ENCODE measurements at regions not wholly inside any gene's neighbourhood (a gene's known extent, or its start where the extent isn't known, plus 50 kb on each side); places are given as distances from the start of the nearest gene placed in this dataset.
A peak's percentile ranks its signal among the peaks of the same experiment; 100 is the strongest.
"Not testable (repeated sequence)": the region's sequence is repeated elsewhere in the genome, so short reads cannot be mapped to it uniquely, and the experiment has no call there.

GRCh38 chr11:112532506-112532905, 271.8 kb upstream of the PLET1 start:
- no peaks in the 10 kb centered on the region for H3K9me3 Mint-ChIP-seq
- no peaks in the 10 kb centered on the region for H3K36me3 Mint-ChIP-seq (ENCODE audit: low read depth)
- no peak overlapping the region for H3K27ac Mint-ChIP-seq
- peaks cover 3% of the 10 kb centered on the region for H3K4me1 Mint-ChIP-seq (ENCODE audit: low read depth)
- peaks cover 28% of the 10 kb centered on the region for H3K27me3 Mint-ChIP-seq
- H3K4me3 Mint-ChIP-seq: no peak overlapping the region

GRCh38 chr11:112533682-112534081, 273.0 kb upstream of the PLET1 start:
- Mint-ChIP-seq H3K27me3 (peaks cover 23% of the 10 kb centered on the region), H3K4me1 (ENCODE audit: low read depth) (peaks cover 12% of the 10 kb centered on the region), H3K36me3 (ENCODE audit: low read depth) (no peaks in the 10 kb centered on the region), H3K4me3 (no peak overlapping the region), H3K27ac (no peak overlapping the region), H3K9me3 (no peaks in the 10 kb centered on the region)

GRCh38 chr11:112534208-112534607, 273.5 kb upstream of the PLET1 start:
- peaks cover 14% of the 10 kb centered on the region for H3K4me1 Mint-ChIP-seq (ENCODE audit: low read depth)
- no peaks in the 10 kb centered on the region for H3K9me3 Mint-ChIP-seq
- H3K27me3 Mint-ChIP-seq: peaks cover 21% of the 10 kb centered on the region
- no peaks in the 10 kb centered on the region for H3K36me3 Mint-ChIP-seq (ENCODE audit: low read depth)
- no peak overlapping the region for H3K4me3 Mint-ChIP-seq
- no peak overlapping the region for H3K27ac Mint-ChIP-seq

DNA sequence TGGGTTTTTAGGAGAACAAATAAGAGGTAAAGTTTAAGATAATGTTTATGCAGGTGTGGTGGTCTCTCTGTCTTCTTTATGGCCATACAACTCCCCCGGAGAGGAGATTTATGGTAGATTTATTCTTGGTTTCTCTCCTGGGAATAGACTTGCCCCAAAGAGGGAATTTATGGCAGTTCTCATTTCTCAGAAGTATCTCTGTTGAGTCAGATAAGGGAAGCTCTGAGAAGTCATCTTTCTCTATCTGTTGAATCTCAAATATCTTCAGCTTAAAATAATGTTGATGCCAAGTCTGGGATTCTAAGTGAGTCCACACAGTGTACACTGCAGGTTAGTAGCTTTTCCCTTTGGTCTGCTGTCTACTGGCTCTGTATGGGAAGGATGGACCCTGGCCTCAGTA, 276.4 kb upstream of the PLET1 start:
- peaks cover 26% of the 10 kb centered on the region for H3K4me1 Mint-ChIP-seq (ENCODE audit: low read depth)
- no peaks in the 10 kb centered on the region for H3K9me3 Mint-ChIP-seq
- H3K36me3 Mint-ChIP-seq (ENCODE audit: low read depth): no peaks in the 10 kb centered on the region
- no peak overlapping the region for H3K4me3 Mint-ChIP-seq
- peaks cover 19% of the 10 kb centered on the region for H3K27me3 Mint-ChIP-seq
- no peak overlapping the region for H3K27ac Mint-ChIP-seq

GRCh38 chr11:112537846-112538330, 277.2 kb upstream of the PLET1 start:
- H3K27ac Mint-ChIP-seq: no peak overlapping the region
- no peaks in the 10 kb centered on the region for H3K9me3 Mint-ChIP-seq
- no peaks in the 10 kb centered on the region for H3K36me3 Mint-ChIP-seq (ENCODE audit: low read depth)
- peaks cover 19% of the 10 kb centered on the region for H3K27me3 Mint-ChIP-seq
- peaks cover 26% of the 10 kb centered on the region for H3K4me1 Mint-ChIP-seq (ENCODE audit: low read depth)
- no peak overlapping the region for H3K4me3 Mint-ChIP-seq

DNA sequence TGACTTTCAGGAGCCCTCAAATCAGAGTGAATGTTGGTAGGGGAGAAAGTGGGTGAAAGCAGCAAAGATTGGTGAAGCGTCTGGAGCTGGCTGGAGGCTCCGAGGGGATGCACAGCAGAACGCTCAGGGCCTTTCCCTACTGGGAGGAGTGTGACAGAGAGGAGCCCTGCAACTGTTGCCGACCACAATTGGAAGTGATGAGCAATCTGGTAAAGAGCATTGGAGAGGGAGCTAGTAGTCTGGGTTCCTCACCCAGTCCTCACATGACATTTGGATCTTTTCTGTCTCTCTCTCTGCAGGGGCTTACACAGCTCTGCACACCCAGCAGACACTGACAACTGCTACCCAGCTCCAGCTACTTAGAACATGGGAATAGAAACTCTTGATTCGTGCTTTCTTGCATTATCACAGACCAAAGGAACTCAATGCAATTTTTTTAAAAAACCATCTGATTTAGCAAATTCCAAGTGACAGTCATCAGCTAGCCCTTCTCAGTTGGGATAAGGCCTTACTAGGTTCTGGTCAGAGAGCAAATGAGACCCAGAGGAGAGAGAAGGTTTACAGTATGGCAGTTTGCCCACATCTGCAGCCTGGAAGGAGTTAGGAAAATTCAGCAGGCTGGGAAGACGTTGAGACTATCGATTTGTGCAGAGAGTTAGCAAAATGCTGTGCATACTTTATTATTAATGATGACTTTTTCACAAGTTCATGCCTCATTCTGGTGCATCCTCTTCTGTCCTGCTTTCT, 278.0 kb upstream of the PLET1 start:
- H3K4me3 Mint-ChIP-seq: no peak overlapping the region
- peak overlapping the region; percentile 34 for H3K27ac Mint-ChIP-seq
- H3K27me3 Mint-ChIP-seq: peaks cover 16% of the 10 kb centered on the region
- no peaks in the 10 kb centered on the region for H3K36me3 Mint-ChIP-seq (ENCODE audit: low read depth)
- no peaks in the 10 kb centered on the region for H3K9me3 Mint-ChIP-seq
- peaks cover 26% of the 10 kb centered on the region for H3K4me1 Mint-ChIP-seq (ENCODE audit: low read depth)

DNA sequence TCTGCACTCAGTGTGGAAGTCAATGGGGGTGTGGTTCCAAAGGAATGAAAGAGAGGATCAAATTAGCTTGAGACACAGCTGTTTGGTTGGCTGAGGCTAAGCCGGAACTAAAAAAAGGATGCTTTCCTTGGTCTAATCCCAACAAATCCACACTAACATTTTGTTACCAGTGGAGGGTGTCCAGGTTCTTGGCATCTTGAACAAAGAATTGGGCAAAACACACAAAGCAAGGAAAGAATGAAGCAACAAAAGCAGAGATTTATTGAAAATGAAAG, 278.6 kb upstream of the PLET1 start:
- Mint-ChIP-seq H3K27me3 (peaks cover 16% of the 10 kb centered on the region), H3K4me1 (ENCODE audit: low read depth) (peaks cover 26% of the 10 kb centered on the region)
- H3K9me3 Mint-ChIP-seq; H3K4me3 Mint-ChIP-seq; H3K27ac Mint-ChIP-seq; H3K36me3 Mint-ChIP-seq (ENCODE audit: low read depth): not testable (repeated sequence)

- no peaks in the 10 kb centered on the region for H3K9me3 Mint-ChIP-seq
- H3K36me3 Mint-ChIP-seq (ENCODE audit: low read depth): no peaks in the 10 kb centered on the region
- peak overlapping the region; percentile 62 for H3K27ac Mint-ChIP-seq
- no peak overlapping the region for H3K4me3 Mint-ChIP-seq
- peaks cover 26% of the 10 kb centered on the region for H3K4me1 Mint-ChIP-seq (ENCODE audit: low read depth)
- peaks cover 13% of the 10 kb centered on the region for H3K27me3 Mint-ChIP-seq
Observed at GRCh38 chr11:112539741-112540140, 279.1 kb upstream of the PLET1 start.

DNA sequence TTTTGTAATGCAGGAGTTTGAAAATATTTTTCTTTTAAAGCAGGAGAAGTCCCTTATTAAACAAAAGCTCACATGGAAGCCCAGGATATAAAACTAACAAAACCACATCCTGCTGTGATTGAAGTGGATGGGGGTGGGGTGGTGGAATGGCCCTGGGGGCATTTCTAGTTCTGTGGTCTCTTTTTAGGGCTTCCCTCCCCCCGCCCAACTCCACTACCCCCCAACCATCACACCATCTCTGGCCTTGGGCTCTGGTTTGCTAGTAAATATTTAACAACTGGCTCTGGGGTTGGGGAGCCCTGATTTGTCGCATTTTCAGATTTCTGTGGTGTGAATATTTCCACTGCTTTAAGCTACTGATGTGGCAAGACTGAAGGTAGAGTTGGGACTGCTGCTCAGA, 279.6 kb upstream of the PLET1 start:
- Mint-ChIP-seq H3K9me3 (no peaks in the 10 kb centered on the region), H3K4me3 (no peak overlapping the region), H3K27ac (no peak overlapping the region), H3K36me3 (ENCODE audit: low read depth) (no peaks in the 10 kb centered on the region), H3K4me1 (ENCODE audit: low read depth) (peaks cover 26% of the 10 kb centered on the region), H3K27me3 (peaks cover 9% of the 10 kb centered on the region)

- Mint-ChIP-seq H3K4me1 (ENCODE audit: low read depth) (peaks cover 26% of the 10 kb centered on the region), H3K27me3 (peaks cover 4% of the 10 kb centered on the region), H3K27ac (no peak overlapping the region), H3K36me3 (ENCODE audit: low read depth) (no peaks in the 10 kb centered on the region), H3K9me3 (no peaks in the 10 kb centered on the region), H3K4me3 (no peak overlapping the region)
Observed at GRCh38 chr11:112541140-112542046, 280.7 kb upstream of the PLET1 start.

DNA sequence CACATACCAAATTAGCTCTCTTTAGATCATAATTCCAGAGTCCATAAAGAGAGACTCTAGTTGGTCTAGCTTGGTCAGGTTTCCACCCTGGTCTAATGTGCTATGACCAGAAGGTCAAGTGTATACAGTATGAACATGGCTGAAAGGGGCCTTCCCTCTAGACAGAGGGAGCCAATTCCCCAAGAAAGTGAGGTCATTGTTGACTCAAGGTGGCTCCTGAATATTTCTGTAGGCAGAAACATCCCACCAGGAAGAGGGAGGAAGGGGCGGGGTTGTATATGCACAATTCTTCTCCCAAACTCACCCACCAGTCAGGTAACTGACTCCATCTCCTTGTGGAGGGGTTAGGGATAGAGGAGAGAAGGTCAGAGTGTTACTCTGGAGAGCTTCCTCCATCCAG, 281.8 kb upstream of the PLET1 start:
- H3K27me3 Mint-ChIP-seq: no peaks in the 10 kb centered on the region
- H3K4me3 Mint-ChIP-seq: no peak overlapping the region
- no peaks in the 10 kb centered on the region for H3K36me3 Mint-ChIP-seq (ENCODE audit: low read depth)
- no peaks in the 10 kb centered on the region for H3K9me3 Mint-ChIP-seq
- H3K4me1 Mint-ChIP-seq (ENCODE audit: low read depth): peaks cover 23% of the 10 kb centered on the region
- H3K27ac Mint-ChIP-seq: no peak overlapping the region

GRCh38 chr11:112543390-112543789, 282.7 kb upstream of the PLET1 start:
- Mint-ChIP-seq H3K36me3 (ENCODE audit: low read depth) (no peaks in the 10 kb centered on the region), H3K4me1 (ENCODE audit: low read depth) (peaks cover 17% of the 10 kb centered on the region), H3K27ac (no peak overlapping the region), H3K27me3 (no peaks in the 10 kb centered on the region), H3K9me3 (no peaks in the 10 kb centered on the region), H3K4me3 (no peak overlapping the region)

- Mint-ChIP-seq H3K4me1 (ENCODE audit: low read depth) (no peaks in the 10 kb centered on the region), H3K27me3 (peaks cover 7% of the 10 kb centered on the region), H3K4me3 (no peak overlapping the region), H3K9me3 (no peaks in the 10 kb centered on the region), H3K36me3 (ENCODE audit: low read depth) (no peaks in the 10 kb centered on the region), H3K27ac (no peak overlapping the region)
Observed at GRCh38 chr11:112548641-112549040, 288.0 kb upstream of the PLET1 start.

GRCh38 chr11:112553205-112553731, 292.6 kb upstream of the PLET1 start:
- Mint-ChIP-seq H3K27ac (no peak overlapping the region), H3K27me3 (peaks cover 7% of the 10 kb centered on the region), H3K36me3 (ENCODE audit: low read depth) (no peaks in the 10 kb centered on the region), H3K4me1 (ENCODE audit: low read depth) (no peaks in the 10 kb centered on the region), H3K4me3 (no peak overlapping the region), H3K9me3 (no peaks in the 10 kb centered on the region)

DNA sequence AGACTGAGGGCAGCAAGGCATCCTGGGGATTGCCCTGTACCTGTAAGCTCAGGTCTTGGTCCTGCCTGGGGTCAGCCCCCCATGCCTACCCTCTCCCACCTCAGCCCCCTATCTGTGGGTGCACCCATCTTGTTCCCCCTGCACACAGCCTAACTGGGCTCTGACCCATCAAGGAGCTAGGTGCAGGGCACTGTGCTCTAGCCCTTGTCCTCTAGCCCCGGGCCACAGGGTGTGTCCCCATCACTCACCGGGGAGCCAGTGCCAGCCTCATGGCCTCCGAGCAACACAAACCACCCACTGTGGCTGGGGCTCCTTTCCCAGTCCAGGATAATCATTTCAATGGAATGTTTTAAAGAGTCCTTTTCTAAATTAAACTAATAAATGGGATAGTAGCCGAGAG, 293.9 kb upstream of the PLET1 start:
- no peaks in the 10 kb centered on the region for H3K9me3 Mint-ChIP-seq
- H3K27me3 Mint-ChIP-seq: peaks cover 7% of the 10 kb centered on the region
- no peaks in the 10 kb centered on the region for H3K36me3 Mint-ChIP-seq (ENCODE audit: low read depth)
- no peaks in the 10 kb centered on the region for H3K4me1 Mint-ChIP-seq (ENCODE audit: low read depth)
- H3K4me3 Mint-ChIP-seq: no peak overlapping the region
- H3K27ac Mint-ChIP-seq: no peak overlapping the region
